H9 (cell line): ENCODE measurements at regions not wholly inside any gene's neighbourhood (a gene's known extent, or its start where the extent isn't known, plus 50 kb on each side); places are given as distances from the start of the nearest gene placed in this dataset.

Experiments used
- DNase-seq: peaks from one replicate; pipeline ENCODE4 v3.0.0-alpha.2; 2017
- H2AFZ ChIP-seq: one replicate; pipeline ENCODE4 v1.6.1; 2013; ENCODE audit warnings: mild to moderate bottlenecking, low read length, control low read depth, moderate library complexity
- H2AK5ac ChIP-seq: 2 replicates; pipeline ENCODE4 v1.6.1; 2013; ENCODE audit warnings: low read length, control low read depth, mixed read lengths; ENCODE audit not compliant: insufficient read length
- H2BK120ac ChIP-seq: one replicate; pipeline ENCODE4 v1.6.1; 2013; ENCODE audit warnings: low read depth, mild to moderate bottlenecking, low read length, control low read depth, inconsistent platforms; ENCODE audit not compliant: poor library complexity, severe bottlenecking
- H2BK12ac ChIP-seq: 2 replicates; pipeline ENCODE4 v1.6.1; 2013; ENCODE audit warnings: low read length, control low read depth, mixed read lengths, low read depth; ENCODE audit not compliant: insufficient read length
- H2BK15ac ChIP-seq: 2 replicates; pipeline ENCODE4 v1.6.1; 2013; ENCODE audit warnings: low read depth, low read length, control low read depth
- H2BK20ac ChIP-seq: one replicate; pipeline ENCODE4 v1.6.1; 2013; ENCODE audit warnings: low read depth, mild to moderate bottlenecking, low read length, control low read depth, inconsistent platforms; ENCODE audit not compliant: poor library complexity, severe bottlenecking
- H2BK5ac ChIP-seq: 2 replicates; pipeline ENCODE4 v1.6.1; 2013; ENCODE audit warnings: low read length, control low read depth, mixed read lengths; ENCODE audit not compliant: insufficient read length
- H3K14ac ChIP-seq: 2 replicates; pipeline ENCODE4 v1.6.1; 2013; ENCODE audit warnings: low read length, control low read depth; ENCODE audit not compliant: insufficient read depth
- H3K18ac ChIP-seq: 2 replicates; pipeline ENCODE4 v1.6.1; 2013; ENCODE audit warnings: low read depth, mild to moderate bottlenecking, mixed read lengths, low read length, control low read depth; ENCODE audit not compliant: insufficient read length
- H3K23ac ChIP-seq: 2 replicates; pipeline ENCODE4 v1.6.1; 2013; ENCODE audit warnings: low read length, control low read depth, mixed read lengths, low read depth; ENCODE audit not compliant: insufficient read length
- H3K23me2 ChIP-seq: 2 replicates; pipeline ENCODE4 v1.6.1; 2013; ENCODE audit warnings: low read depth, mild to moderate bottlenecking, mixed read lengths, low read length, control low read depth; ENCODE audit not compliant: insufficient read length, poor library complexity, severe bottlenecking
- H3K27ac ChIP-seq: 2 replicates; pipeline ENCODE4 v1.5.1; 2013; ENCODE audit warnings: low read length, control low read depth, mixed read lengths, low read depth; ENCODE audit not compliant: insufficient read length
- H3K27me3 ChIP-seq: 2 replicates; pipeline ENCODE4 v1.6.1; 2013; ENCODE audit warnings: low read length, control low read depth, inconsistent platforms; ENCODE audit not compliant: insufficient read depth
- H3K4ac ChIP-seq: 2 replicates; pipeline ENCODE4 v1.6.1; 2013; ENCODE audit warnings: low read depth, mild to moderate bottlenecking, control low read depth, inconsistent platforms, low read length, moderate library complexity
- H3K4me1 ChIP-seq: 2 replicates; pipeline ENCODE4 v1.6.1; 2013; ENCODE audit warnings: low read length, control low read depth, inconsistent platforms; ENCODE audit not compliant: insufficient read depth
- H3K4me2 ChIP-seq: 2 replicates; pipeline ENCODE4 v1.6.1; 2013; ENCODE audit warnings: low read length, control low read depth, mixed read lengths; ENCODE audit not compliant: insufficient read length, insufficient read depth
- H3K56ac ChIP-seq: 2 replicates; pipeline ENCODE4 v1.6.1; 2013; ENCODE audit warnings: low read depth, mild to moderate bottlenecking, mixed read lengths, low read length, control low read depth; ENCODE audit not compliant: insufficient read length
- H3K79me1 ChIP-seq: 2 replicates; pipeline ENCODE4 v1.6.1; 2013; ENCODE audit warnings: low read depth, mild to moderate bottlenecking, moderate library complexity, low read length, control low read depth, inconsistent platforms; ENCODE audit not compliant: insufficient read depth, poor library complexity, severe bottlenecking
- H3K79me2 ChIP-seq: 2 replicates; pipeline ENCODE4 v1.6.1; 2013; ENCODE audit warnings: low read length, control low read depth, inconsistent platforms; ENCODE audit not compliant: insufficient read depth
- H3K9ac ChIP-seq: 2 replicates; pipeline ENCODE4 v1.6.1; 2013; ENCODE audit warnings: low read length, control low read depth, mixed read lengths; ENCODE audit not compliant: insufficient read length; ENCODE audit errors: extremely low read depth
- H3K9me3 ChIP-seq: one replicate; pipeline ENCODE4 v1.6.1; 2013; ENCODE audit warnings: low read depth, low read length, inconsistent platforms; ENCODE audit not compliant: control insufficient read depth
- H3T11ph ChIP-seq: one replicate; pipeline ENCODE4 v1.6.1; 2013; ENCODE audit warnings: mild to moderate bottlenecking, low read length, control low read depth, inconsistent platforms
- H4K20me1 ChIP-seq: one replicate; pipeline ENCODE4 v1.6.1; 2013; ENCODE audit not compliant: control insufficient read depth, insufficient read length, insufficient read depth
- H4K5ac ChIP-seq: 2 replicates; pipeline ENCODE4 v1.6.1; 2013; ENCODE audit warnings: low read depth, mild to moderate bottlenecking, mixed read lengths, low read length, control low read depth; ENCODE audit not compliant: insufficient read length
- H4K8ac ChIP-seq: replicated peaks from 2 replicates; pipeline ENCODE4 v1.6.1; 2013; ENCODE audit warnings: low read length, control low read depth, mixed read lengths, low read depth; ENCODE audit not compliant: insufficient read length
- H4K91ac ChIP-seq: 2 replicates; pipeline ENCODE4 v1.6.1; 2013; ENCODE audit warnings: low read depth, mild to moderate bottlenecking, moderate library complexity, mixed read lengths, low read length, control low read depth; ENCODE audit not compliant: insufficient read length
- H3K27ac Mint-ChIP-seq, 3 experiments: 2 replicates in 2 of 3; 3 replicates in 1 of 3; pipeline ENCODE4 v1.8.0; 2020 to 2021; ENCODE audit warnings: mixed read lengths in 3 of 3, mild to moderate bottlenecking in 1 of 3, moderate library complexity in 1 of 3
- H3K27me3 Mint-ChIP-seq: 2 replicates; pipeline ENCODE4 v1.8.0; 2021; ENCODE audit warnings: low read depth, mild to moderate bottlenecking, moderate library complexity, mixed read lengths
- H3K36me3 Mint-ChIP-seq, 3 experiments: 2 replicates in 2 of 3; 3 replicates in 1 of 3; pipeline ENCODE4 v1.8.0; 2020 to 2021; ENCODE audit warnings: low read depth in 3 of 3, mixed read lengths in 3 of 3; ENCODE audit not compliant: insufficient read depth in 1 of 3
- H3K4me1 Mint-ChIP-seq, 2 experiments: 2 replicates each; pipeline ENCODE4 v1.8.0; 2020; ENCODE audit warnings: mixed read lengths in 2 of 2
- H3K4me3 Mint-ChIP-seq, 2 experiments: 2 replicates in 1 of 2; 3 replicates in 1 of 2; pipeline ENCODE4 v1.8.0; 2020 to 2021; ENCODE audit warnings: mild to moderate bottlenecking in 2 of 2, mixed read lengths in 2 of 2, moderate library complexity in 1 of 2
- H3K9me3 Mint-ChIP-seq, 2 experiments: 2 replicates in 1 of 2; 3 replicates in 1 of 2; pipeline ENCODE4 v1.8.0; 2020; ENCODE audit warnings: mild to moderate bottlenecking in 2 of 2, mixed read lengths in 2 of 2, moderate library complexity in 1 of 2
- CTCF ChIP-seq: fragments of 200-600 bp; sonication (generic); conservative IDR thresholded peaks from 3 replicates; pipeline ENCODE4 v1.8.0; 2021; ENCODE audit warnings: antibody characterized with exemption, mild to moderate bottlenecking
- WGBS: extraction: QIAGEN DNeasy Blood & Tissue Kit; methylation state at CpG from one replicate; pipeline ENCODE4 v1.1.7; 2013; ENCODE audit warnings: missing lambda C conversion rate, low lambda C conversion rate, mixed read lengths; ENCODE audit not compliant: insufficient read length; ENCODE audit errors: extremely low coverage; 5-methylcytosine and 5-hydroxymethylcytosine counted together

GRCh38 chr3:106338582-106339214 is 469.9 kb upstream of the CBLB start:
- Histone ChIP-seq H3K56ac (no peak overlapping the region), H2AFZ (no peak overlapping the region), H4K91ac (no peak overlapping the region), H4K5ac (no peak overlapping the region), H3K4ac (no peak overlapping the region), H2BK15ac (no peak overlapping the region), H3K9ac (no peak overlapping the region), H4K20me1 (no peaks in the 10 kb centered on the region), H3K23ac (no peak overlapping the region), H3T11ph (no peak overlapping the region), H3K14ac (no peak overlapping the region), H3K27ac (no peak overlapping the region), H3K79me1 (no peaks in the 10 kb centered on the region), H2BK5ac (no peak overlapping the region), H4K8ac (no peak overlapping the region), H3K23me2 (no peaks in the 10 kb centered on the region), H2BK120ac (no peak overlapping the region), H2BK12ac (no peak overlapping the region), H3K4me1 (no peaks in the 10 kb centered on the region), H2BK20ac (no peak overlapping the region), H3K4me2 (no peak overlapping the region), H3K27me3 (no peaks in the 10 kb centered on the region), H3K18ac (no peak overlapping the region), H2AK5ac (no peak overlapping the region), H3K9me3 (no peaks in the 10 kb centered on the region), H3K79me2 (no peaks in the 10 kb centered on the region)
- DNase-seq: no peak
- Mint-ChIP-seq H3K27ac (no peak overlapping the region), H3K36me3 (no peaks in the 10 kb centered on the region), H3K27me3 (no peaks in the 10 kb centered on the region), H3K9me3 (no peaks in the 10 kb centered on the region), H3K4me1 (peaks cover 4 to 5% of the 10 kb centered on the region in 2 experiments), H3K4me3 (no peak overlapping the region)
- TF ChIP-seq CTCF: no peak
- no CpG with 5 or more reads among the region's 5 CpGs for WGBS
